Retinal pigment epithelial cell (primary cell): ENCODE measurements at regions not wholly inside any gene's neighbourhood (a gene's known extent, or its start where the extent isn't known, plus 50 kb on each side); places are given as distances from the start of the nearest gene placed in this dataset.
A peak's percentile ranks its signal among the peaks of the same experiment; 100 is the strongest.
"Not testable (repeated sequence)": the region's sequence is repeated elsewhere in the genome, so short reads cannot be mapped to it uniquely, and the experiment has no call there.

ENCODE experiments used
- DNase-seq: peaks from one replicate; pipeline ENCODE4 v3.0.0-alpha.2; 2010; ENCODE audit warnings: low read depth
- H3K4me3 ChIP-seq: 2 replicates; pipeline ENCODE4 v1.5.1; 2011; ENCODE audit warnings: mild to moderate bottlenecking, low read length, control low read depth, moderate library complexity
- TF ChIP-seq, protein P1 (sequence below): conservative IDR thresholded peaks from 2 replicates; pipeline ENCODE4 v1.5.1; 2011; ENCODE audit warnings: low read depth, low read length, control low read depth, inconsistent platforms

DNA sequence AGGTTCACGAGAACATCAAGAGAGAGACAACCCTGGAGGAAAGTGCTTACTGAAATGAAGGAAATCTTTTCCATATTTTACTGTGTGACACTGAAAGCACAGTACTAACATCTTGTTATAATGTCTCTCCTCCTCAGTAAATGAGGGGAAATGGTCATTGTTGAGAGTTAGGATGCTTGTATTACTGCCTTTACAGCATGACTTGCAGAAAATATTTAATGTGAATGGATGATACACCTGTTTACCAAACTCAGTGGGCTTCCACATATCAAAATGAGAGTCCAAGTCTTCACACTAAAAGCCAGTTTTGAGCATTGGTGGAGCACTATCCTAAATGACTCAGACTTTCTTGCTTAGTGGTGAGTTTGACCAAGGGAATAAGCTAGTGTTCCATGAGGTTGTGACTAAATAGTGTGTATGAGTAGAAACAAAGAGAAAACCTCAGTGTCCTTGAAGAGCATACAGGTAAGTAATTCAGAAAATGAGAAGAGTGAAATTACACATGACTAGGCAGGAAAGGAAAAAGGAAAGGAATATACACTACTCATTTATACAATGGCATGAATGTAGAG is 930.7 kb upstream of the CELF4 start:
- no peak overlapping the region for H3K4me3 ChIP-seq
- TF ChIP-seq, protein P1, sequence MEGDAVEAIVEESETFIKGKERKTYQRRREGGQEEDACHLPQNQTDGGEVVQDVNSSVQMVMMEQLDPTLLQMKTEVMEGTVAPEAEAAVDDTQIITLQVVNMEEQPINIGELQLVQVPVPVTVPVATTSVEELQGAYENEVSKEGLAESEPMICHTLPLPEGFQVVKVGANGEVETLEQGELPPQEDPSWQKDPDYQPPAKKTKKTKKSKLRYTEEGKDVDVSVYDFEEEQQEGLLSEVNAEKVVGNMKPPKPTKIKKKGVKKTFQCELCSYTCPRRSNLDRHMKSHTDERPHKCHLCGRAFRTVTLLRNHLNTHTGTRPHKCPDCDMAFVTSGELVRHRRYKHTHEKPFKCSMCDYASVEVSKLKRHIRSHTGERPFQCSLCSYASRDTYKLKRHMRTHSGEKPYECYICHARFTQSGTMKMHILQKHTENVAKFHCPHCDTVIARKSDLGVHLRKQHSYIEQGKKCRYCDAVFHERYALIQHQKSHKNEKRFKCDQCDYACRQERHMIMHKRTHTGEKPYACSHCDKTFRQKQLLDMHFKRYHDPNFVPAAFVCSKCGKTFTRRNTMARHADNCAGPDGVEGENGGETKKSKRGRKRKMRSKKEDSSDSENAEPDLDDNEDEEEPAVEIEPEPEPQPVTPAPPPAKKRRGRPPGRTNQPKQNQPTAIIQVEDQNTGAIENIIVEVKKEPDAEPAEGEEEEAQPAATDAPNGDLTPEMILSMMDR: no peak
- no peak for DNase-seq

GRCh38 chr18:38494065-38494464 is 928.5 kb upstream of the CELF4 start:
- TF ChIP-seq, protein P1: no peak
- no peak overlapping the region for H3K4me3 ChIP-seq
- DNase-seq: peak; percentile 34

- H3K4me3 ChIP-seq: no peak overlapping the region
- TF ChIP-seq, protein P1: no peak
- DNase-seq: no peak
These were observed 925.6 kb upstream of the CELF4 start for GRCh38 chr18:38491195-38491594.

DNA sequence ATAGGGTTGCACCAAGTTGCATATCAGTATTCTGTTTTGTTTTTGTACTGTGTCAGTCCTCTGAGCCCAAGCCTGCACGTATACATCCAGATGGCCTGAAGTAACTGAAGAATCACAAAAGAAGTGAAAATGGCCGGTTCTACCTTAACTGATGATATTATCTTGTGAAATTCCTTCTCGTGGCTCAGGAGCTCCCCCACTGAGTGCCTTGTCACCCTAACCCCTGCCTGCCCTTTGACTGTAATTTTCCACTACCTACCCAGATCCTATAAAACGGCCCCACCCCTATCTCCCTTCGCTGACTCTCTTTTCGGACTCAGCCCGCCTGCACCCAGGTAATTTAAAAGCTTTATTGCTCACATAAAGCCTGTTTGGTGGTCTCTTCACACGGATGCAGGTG is 924.1 kb upstream of the CELF4 start:
- H3K4me3 ChIP-seq, DNase-seq: not testable (repeated sequence)

GRCh38 chr18:38487521-38487920 is 921.9 kb upstream of the CELF4 start:
- TF ChIP-seq, protein P1: no peak
- no peak overlapping the region for H3K4me3 ChIP-seq
- no peak for DNase-seq

- no peak overlapping the region for H3K4me3 ChIP-seq
- TF ChIP-seq, protein P1: no peak
- DNase-seq: no peak
These were observed 917.7 kb upstream of the CELF4 start for GRCh38 chr18:38483326-38483725.

GRCh38 chr18:38481576-38481975 is 916.0 kb upstream of the CELF4 start:
- no peak overlapping the region for H3K4me3 ChIP-seq
- TF ChIP-seq, protein P1: no peak
- DNase-seq: no peak

DNA sequence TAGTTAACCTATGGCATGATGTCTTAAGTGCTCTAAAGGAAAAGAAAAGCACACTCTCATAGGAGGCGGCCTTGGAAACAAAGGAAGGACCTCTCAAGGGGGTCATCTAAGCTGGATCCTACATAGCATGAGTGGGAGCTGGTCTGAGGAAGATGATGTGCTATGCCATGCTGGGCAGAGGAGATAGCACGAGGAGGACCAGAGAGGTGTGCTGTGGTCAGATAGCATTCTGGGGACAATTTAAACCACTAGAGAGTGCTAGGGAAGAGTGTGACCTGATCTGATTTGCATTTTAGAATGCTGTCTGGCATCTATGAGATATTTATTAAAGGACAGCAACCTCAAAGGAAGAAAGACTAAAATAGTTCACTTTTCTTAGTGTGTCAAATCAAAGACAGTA is 910.1 kb upstream of the CELF4 start:
- DNase-seq: no peak
- H3K4me3 ChIP-seq: no peak overlapping the region
- TF ChIP-seq, protein P1: no peak
